ENCODE measurements at regions not wholly inside any gene's neighbourhood (a gene's known extent, or its start where the extent isn't known, plus 50 kb on each side); places are given as distances from the start of the nearest gene placed in this dataset.
A peak's percentile ranks its signal among the peaks of the same experiment; 100 is the strongest.

DNA sequence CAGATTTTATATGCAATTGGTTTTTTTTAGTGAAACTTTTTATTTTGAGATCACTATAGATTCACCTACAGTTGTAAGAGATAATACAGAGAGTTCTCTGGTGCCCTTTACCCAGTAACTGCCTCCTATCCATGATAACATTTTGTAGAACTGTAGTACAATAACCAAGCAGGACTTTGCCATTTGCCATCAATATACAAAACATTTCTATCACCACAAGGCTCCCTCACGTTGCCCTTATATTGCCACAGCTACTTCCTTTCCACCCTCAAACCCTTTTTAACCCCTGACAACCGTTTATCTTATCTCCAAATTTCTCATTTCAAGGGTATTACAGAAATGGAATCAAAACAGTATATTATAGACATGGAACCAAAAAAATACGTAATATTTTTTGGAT, 130.7 kb upstream of the GOLGA6L4 start:
- H3K4me3 ChIP-seq (ENCODE audit: low read depth in 2 of 2, low read length in 1 of 2): no peak overlapping the region
- no peak for TF ChIP-seq RXRA (IDR thresholded peaks at IDR 0.05; ENCODE audit: borderline replicate concordance, low read depth)
- no peak for TF ChIP-seq POLR2AphosphoS5 (IDR thresholded peaks at IDR 0.05; ENCODE audit: low read depth, low read length)
- no peak for TF ChIP-seq GABPA (IDR thresholded peaks at IDR 0.05; ENCODE audit: low read depth)
- TF ChIP-seq MEF2A (IDR thresholded peaks at IDR 0.05; ENCODE audit: borderline replicate concordance, low read depth): no peak
- TF ChIP-seq SIN3A (IDR thresholded peaks at IDR 0.05; ENCODE audit: borderline replicate concordance, low read depth, low read length): no peak
- TF ChIP-seq IRF3 (IDR thresholded peaks at IDR 0.05; ENCODE audit: low read depth, low read length): no peak
- no peak for TF ChIP-seq RCOR1 (IDR thresholded peaks at IDR 0.05; ENCODE audit: low read length)
- H3K79me2 ChIP-seq (ENCODE audit: insufficient read depth): no peaks in the 10 kb centered on the region; the same call in 1 of the 2 replicates
- H3K9ac ChIP-seq: no peak overlapping the region
- no peaks in the 10 kb centered on the region for H3K27me3 ChIP-seq (ENCODE audit: insufficient read depth)
- H3K36me3 ChIP-seq (replicated peaks in 1 of 2; ENCODE audit: control insufficient read depth in 1 of 2, insufficient read depth in 2 of 2, low read length in 1 of 2): no peaks in the 10 kb centered on the region
- H3F3A ChIP-seq (replicated peaks; ENCODE audit: insufficient read depth): peaks cover 3% of the 10 kb centered on the region
- H3K27ac ChIP-seq (ENCODE audit: low read depth in 2 of 2, low read length in 1 of 2): no peak overlapping the region
- no peak overlapping the region for H2AFZ ChIP-seq (ENCODE audit: low read depth)
- no peaks in the 10 kb centered on the region for H3K9me2 ChIP-seq
- 64% methylated on average over 3 of the region's 3 CpGs for WGBS (ENCODE audit: low lambda C conversion rate)
- H3K4me1 ChIP-seq (ENCODE audit: control insufficient read depth in 1 of 2, insufficient read depth in 2 of 2, low read depth in 1 of 2, low read length in 1 of 2): no peaks in the 10 kb centered on the region
- no peaks in the 10 kb centered on the region for H4K20me1 ChIP-seq (ENCODE audit: insufficient read depth)
- DNase-seq: no peak
- POLR2A ChIA-PET: no interaction called here
- no peaks in the 10 kb centered on the region for H3K9me3 ChIP-seq
- CTCF ChIA-PET: no interaction called here
- H3K4me2 ChIP-seq: no peak overlapping the region

- Histone ChIP-seq H3K4me3 (ENCODE audit: low read depth in 2 of 2, low read length in 1 of 2) (no peak overlapping the region), H3K36me3 (replicated peaks in 1 of 2; ENCODE audit: control insufficient read depth in 1 of 2, insufficient read depth in 2 of 2, low read length in 1 of 2) (no peaks in the 10 kb centered on the region), H3K4me1 (ENCODE audit: control insufficient read depth in 1 of 2, insufficient read depth in 2 of 2, low read depth in 1 of 2, low read length in 1 of 2) (no peaks in the 10 kb centered on the region; a peak in 1 of 4 replicates), H3K27ac (ENCODE audit: low read depth in 2 of 2, low read length in 1 of 2) (no peak overlapping the region), H3K4me2 (no peak overlapping the region), H3K79me2 (ENCODE audit: insufficient read depth) (no peaks in the 10 kb centered on the region), H4K20me1 (ENCODE audit: insufficient read depth) (no peaks in the 10 kb centered on the region), H3K9me2 (no peaks in the 10 kb centered on the region), H2AFZ (ENCODE audit: low read depth) (no peak overlapping the region), H3K27me3 (ENCODE audit: insufficient read depth) (no peaks in the 10 kb centered on the region), H3F3A (replicated peaks; ENCODE audit: insufficient read depth) (peaks cover 3% of the 10 kb centered on the region), H3K9me3 (no peaks in the 10 kb centered on the region), H3K9ac (no peak overlapping the region)
- ChIA-PET CTCF (no interaction called here), POLR2A (no interaction called here)
- DNase-seq: no peak
- WGBS (ENCODE audit: low lambda C conversion rate): 71% methylated on average over 2 of the region's 2 CpGs
- TF ChIP-seq GATA2 (CRISPR knock-in tag; IDR thresholded peaks at IDR 0.05) (no peak), NRF1 (IDR thresholded peaks at IDR 0.05; ENCODE audit: low read depth, low read length) (no peak), SMC3 (IDR thresholded peaks at IDR 0.05; ENCODE audit: low read depth, low read length) (0 out of 2 replicates have a peak, but pooled peaks have one; percentile 12), FOXM1 (IDR thresholded peaks at IDR 0.05; ENCODE audit: low read depth) (no peak), RAD21 (IDR thresholded peaks at IDR 0.05; ENCODE audit: low read length) (peak; percentile 49), CHD2 (IDR thresholded peaks at IDR 0.05; ENCODE audit: low read length, partially characterized antibody) (no peak), NFIC (IDR thresholded peaks at IDR 0.05; ENCODE audit: borderline replicate concordance) (no peak), POLR2AphosphoS5 (IDR thresholded peaks at IDR 0.05; ENCODE audit: low read depth, low read length) (no peak), RCOR1 (IDR thresholded peaks at IDR 0.05; ENCODE audit: low read length) (no peak), RFX5 (IDR thresholded peaks at IDR 0.05; ENCODE audit: low read length) (no peak), REST (IDR thresholded peaks at IDR 0.05; ENCODE audit: low read depth, low read length) (no peak), TCF12 (IDR thresholded peaks at IDR 0.05) (no peak), JUND (IDR thresholded peaks at IDR 0.05) (no peak), TEAD4 (IDR thresholded peaks at IDR 0.05; ENCODE audit: borderline replicate concordance, insufficient read depth) (no peak)
- TF ChIP-seq, protein P1, sequence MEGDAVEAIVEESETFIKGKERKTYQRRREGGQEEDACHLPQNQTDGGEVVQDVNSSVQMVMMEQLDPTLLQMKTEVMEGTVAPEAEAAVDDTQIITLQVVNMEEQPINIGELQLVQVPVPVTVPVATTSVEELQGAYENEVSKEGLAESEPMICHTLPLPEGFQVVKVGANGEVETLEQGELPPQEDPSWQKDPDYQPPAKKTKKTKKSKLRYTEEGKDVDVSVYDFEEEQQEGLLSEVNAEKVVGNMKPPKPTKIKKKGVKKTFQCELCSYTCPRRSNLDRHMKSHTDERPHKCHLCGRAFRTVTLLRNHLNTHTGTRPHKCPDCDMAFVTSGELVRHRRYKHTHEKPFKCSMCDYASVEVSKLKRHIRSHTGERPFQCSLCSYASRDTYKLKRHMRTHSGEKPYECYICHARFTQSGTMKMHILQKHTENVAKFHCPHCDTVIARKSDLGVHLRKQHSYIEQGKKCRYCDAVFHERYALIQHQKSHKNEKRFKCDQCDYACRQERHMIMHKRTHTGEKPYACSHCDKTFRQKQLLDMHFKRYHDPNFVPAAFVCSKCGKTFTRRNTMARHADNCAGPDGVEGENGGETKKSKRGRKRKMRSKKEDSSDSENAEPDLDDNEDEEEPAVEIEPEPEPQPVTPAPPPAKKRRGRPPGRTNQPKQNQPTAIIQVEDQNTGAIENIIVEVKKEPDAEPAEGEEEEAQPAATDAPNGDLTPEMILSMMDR (IDR thresholded peaks at IDR 0.05): peak; percentile 63
- TF ChIP-seq, protein P2, sequence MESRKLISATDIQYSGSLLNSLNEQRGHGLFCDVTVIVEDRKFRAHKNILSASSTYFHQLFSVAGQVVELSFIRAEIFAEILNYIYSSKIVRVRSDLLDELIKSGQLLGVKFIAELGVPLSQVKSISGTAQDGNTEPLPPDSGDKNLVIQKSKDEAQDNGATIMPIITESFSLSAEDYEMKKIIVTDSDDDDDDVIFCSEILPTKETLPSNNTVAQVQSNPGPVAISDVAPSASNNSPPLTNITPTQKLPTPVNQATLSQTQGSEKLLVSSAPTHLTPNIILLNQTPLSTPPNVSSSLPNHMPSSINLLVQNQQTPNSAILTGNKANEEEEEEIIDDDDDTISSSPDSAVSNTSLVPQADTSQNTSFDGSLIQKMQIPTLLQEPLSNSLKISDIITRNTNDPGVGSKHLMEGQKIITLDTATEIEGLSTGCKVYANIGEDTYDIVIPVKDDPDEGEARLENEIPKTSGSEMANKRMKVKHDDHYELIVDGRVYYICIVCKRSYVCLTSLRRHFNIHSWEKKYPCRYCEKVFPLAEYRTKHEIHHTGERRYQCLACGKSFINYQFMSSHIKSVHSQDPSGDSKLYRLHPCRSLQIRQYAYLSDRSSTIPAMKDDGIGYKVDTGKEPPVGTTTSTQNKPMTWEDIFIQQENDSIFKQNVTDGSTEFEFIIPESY (IDR thresholded peaks at IDR 0.05; ENCODE audit: borderline replicate concordance, low read depth): no peak
These were observed 126.8 kb upstream of the GOLGA6L4 start for GRCh38 chr15:84108728-84109127.
